Neural progenitor cell (in vitro differentiated cells): ENCODE measurements at regions not wholly inside any gene's neighbourhood (a gene's known extent, or its start where the extent isn't known, plus 50 kb on each side); places are given as distances from the start of the nearest gene placed in this dataset.
"Not testable (repeated sequence)": the region's sequence is repeated elsewhere in the genome, so short reads cannot be mapped to it uniquely, and the experiment has no call there.

Experiments used
- DNase-seq: peaks from one replicate; pipeline ENCODE4 v3.0.0-alpha.2; 2016; ENCODE audit warnings: low spot score
- H2AFZ ChIP-seq: fragments of 200-600 bp; sonication (generic); replicated peaks from 2 replicates; pipeline ENCODE4 v1.6.1; 2016; ENCODE audit warnings: antibody characterized with exemption
- H3F3A ChIP-seq: fragments of 200-600 bp; sonication (generic); 2 replicates; pipeline ENCODE4 v1.6.1; 2016; ENCODE audit warnings: antibody characterized with exemption, low read depth
- H3K27ac ChIP-seq: fragments of 200-600 bp; sonication (generic); 2 replicates; pipeline ENCODE4 v1.5.1; 2016; ENCODE audit warnings: mild to moderate bottlenecking
- H3K27me3 ChIP-seq: fragments of 200-600 bp; sonication (generic); 2 replicates; pipeline ENCODE4 v1.6.1; 2016; ENCODE audit warnings: mild to moderate bottlenecking, moderate library complexity
- H3K36me3 ChIP-seq: fragments of 200-600 bp; sonication (generic); 2 replicates; pipeline ENCODE4 v1.5.1; 2016
- H3K4me1 ChIP-seq: fragments of 200-600 bp; sonication (generic); 2 replicates; pipeline ENCODE4 v1.6.1; 2016; ENCODE audit warnings: mixed run types
- H3K4me2 ChIP-seq: fragments of 200-600 bp; sonication (generic); 2 replicates; pipeline ENCODE4 v1.6.1; 2016
- H3K4me3 ChIP-seq: fragments of 200-600 bp; sonication (generic); 2 replicates; pipeline ENCODE4 v1.5.1; 2016
- H3K79me2 ChIP-seq: fragments of 200-600 bp; sonication (generic); 2 replicates; pipeline ENCODE4 v1.6.1; 2016; ENCODE audit warnings: low read depth
- H3K9ac ChIP-seq: fragments of 200-600 bp; sonication (generic); 2 replicates; pipeline ENCODE4 v1.6.1; 2016
- H3K9me3 ChIP-seq: fragments of 200-600 bp; sonication (generic); 2 replicates; pipeline ENCODE4 v1.5.1; 2016; ENCODE audit warnings: low read depth
- H4K20me1 ChIP-seq: fragments of 200-600 bp; sonication (generic); 2 replicates; pipeline ENCODE4 v1.6.1; 2016; ENCODE audit warnings: low read depth
- H3K27ac Mint-ChIP-seq: 3 replicates; pipeline ENCODE4 v1.8.0; 2021; ENCODE audit warnings: mixed read lengths
- H3K27me3 Mint-ChIP-seq: 2 replicates; pipeline ENCODE4 v1.8.0; 2022; ENCODE audit warnings: low read depth, mild to moderate bottlenecking, inconsistent platforms, moderate library complexity, mixed read lengths; ENCODE audit not compliant: insufficient read depth
- H3K36me3 Mint-ChIP-seq: 3 replicates; pipeline ENCODE4 v1.8.0; 2021; ENCODE audit warnings: mixed read lengths
- H3K4me1 Mint-ChIP-seq: 3 replicates; pipeline ENCODE4 v1.8.0; 2021; ENCODE audit warnings: mixed read lengths
- H3K4me3 Mint-ChIP-seq: 3 replicates; pipeline ENCODE4 v1.8.0; 2021; ENCODE audit warnings: mild to moderate bottlenecking, moderate library complexity, mixed read lengths
- H3K9me3 Mint-ChIP-seq: 3 replicates; pipeline ENCODE4 v1.8.0; 2020; ENCODE audit warnings: mixed read lengths
- EZH2 ChIP-seq: fragments of 200-600 bp; sonication (generic); IDR thresholded peaks from 2 replicates; pipeline ENCODE4 v1.6.1; 2017; ENCODE audit warnings: antibody characterized with exemption, mild to moderate bottlenecking, moderate library complexity
- EZH2phosphoT487 ChIP-seq: fragments of 200-600 bp; sonication (generic); IDR thresholded peaks from 2 replicates; pipeline ENCODE4 v1.6.1; 2017; ENCODE audit warnings: antibody characterized with exemption
- TF ChIP-seq, protein P1 (sequence below): fragments of 200-600 bp; sonication (generic); IDR thresholded peaks from 2 replicates; pipeline ENCODE4 v1.5.1; 2017; ENCODE audit warnings: antibody characterized with exemption, mild to moderate bottlenecking

DNA sequence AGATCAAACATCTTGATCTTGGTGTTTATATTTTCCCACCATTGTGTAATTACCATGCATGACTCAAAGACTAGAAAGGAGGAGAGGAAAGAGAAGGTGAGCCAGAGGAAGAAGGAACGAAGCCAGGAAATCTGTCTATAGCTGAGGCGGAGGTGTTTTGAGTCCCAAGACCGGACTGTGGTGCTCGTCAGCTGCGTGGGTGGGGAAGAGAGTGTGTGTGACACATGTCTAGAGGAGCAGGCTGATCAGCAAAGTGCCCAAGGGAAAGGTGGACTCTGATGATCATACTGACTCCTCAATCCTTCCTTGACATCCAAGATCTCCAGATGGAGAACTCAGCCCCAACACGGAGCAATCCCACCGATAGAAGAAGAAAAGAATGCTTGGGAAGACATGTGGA is 189.5 kb upstream of the MINDY3 start:
- Mint-ChIP-seq H3K4me3 (no peak overlapping the region), H3K4me1 (no peaks in the 10 kb centered on the region), H3K27me3 (no peaks in the 10 kb centered on the region), H3K27ac (no peak overlapping the region), H3K36me3 (no peaks in the 10 kb centered on the region), H3K9me3 (no peaks in the 10 kb centered on the region)
- H3K27me3 ChIP-seq: no peaks in the 10 kb centered on the region
- H3F3A ChIP-seq: no peaks in the 10 kb centered on the region
- H3K36me3 ChIP-seq: no peaks in the 10 kb centered on the region
- H3K4me3 ChIP-seq: no peak overlapping the region
- no peak overlapping the region for H3K27ac ChIP-seq
- H3K9me3 ChIP-seq: no peaks in the 10 kb centered on the region
- H3K9ac ChIP-seq: no peak overlapping the region
- no peak overlapping the region for H3K4me2 ChIP-seq
- TF ChIP-seq EZH2 (no peak), EZH2phosphoT487 (no peak)
- TF ChIP-seq, protein P1, sequence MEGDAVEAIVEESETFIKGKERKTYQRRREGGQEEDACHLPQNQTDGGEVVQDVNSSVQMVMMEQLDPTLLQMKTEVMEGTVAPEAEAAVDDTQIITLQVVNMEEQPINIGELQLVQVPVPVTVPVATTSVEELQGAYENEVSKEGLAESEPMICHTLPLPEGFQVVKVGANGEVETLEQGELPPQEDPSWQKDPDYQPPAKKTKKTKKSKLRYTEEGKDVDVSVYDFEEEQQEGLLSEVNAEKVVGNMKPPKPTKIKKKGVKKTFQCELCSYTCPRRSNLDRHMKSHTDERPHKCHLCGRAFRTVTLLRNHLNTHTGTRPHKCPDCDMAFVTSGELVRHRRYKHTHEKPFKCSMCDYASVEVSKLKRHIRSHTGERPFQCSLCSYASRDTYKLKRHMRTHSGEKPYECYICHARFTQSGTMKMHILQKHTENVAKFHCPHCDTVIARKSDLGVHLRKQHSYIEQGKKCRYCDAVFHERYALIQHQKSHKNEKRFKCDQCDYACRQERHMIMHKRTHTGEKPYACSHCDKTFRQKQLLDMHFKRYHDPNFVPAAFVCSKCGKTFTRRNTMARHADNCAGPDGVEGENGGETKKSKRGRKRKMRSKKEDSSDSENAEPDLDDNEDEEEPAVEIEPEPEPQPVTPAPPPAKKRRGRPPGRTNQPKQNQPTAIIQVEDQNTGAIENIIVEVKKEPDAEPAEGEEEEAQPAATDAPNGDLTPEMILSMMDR: no peak
- no peaks in the 10 kb centered on the region for H3K79me2 ChIP-seq
- no peak for DNase-seq
- no peak overlapping the region for H2AFZ ChIP-seq
- H3K4me1 ChIP-seq: no peaks in the 10 kb centered on the region
- H4K20me1 ChIP-seq: no peaks in the 10 kb centered on the region

DNA sequence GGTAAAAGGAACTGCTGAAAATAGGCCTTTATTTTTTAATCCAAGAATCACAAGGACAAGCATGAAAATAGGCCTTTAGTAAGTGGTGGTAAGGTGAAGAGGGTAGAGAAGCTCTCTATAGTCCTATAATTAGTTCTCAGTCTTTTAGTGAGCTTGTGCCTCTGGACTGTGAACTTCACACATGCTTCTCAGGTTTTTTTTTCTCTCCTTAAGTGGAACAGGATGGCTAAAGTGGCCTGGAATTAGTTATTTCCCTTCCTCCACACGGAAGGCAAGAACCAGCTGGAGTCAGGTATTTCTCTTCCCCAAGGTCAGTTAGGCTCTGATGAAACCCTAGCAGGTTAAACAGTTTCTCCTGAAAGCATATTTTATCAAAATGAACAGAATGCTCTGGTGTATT is 203.0 kb upstream of the MINDY3 start:
- no peaks in the 10 kb centered on the region for H3K36me3 Mint-ChIP-seq
- Histone ChIP-seq H3K36me3 (no peaks in the 10 kb centered on the region), H3K27ac (no peak overlapping the region), H4K20me1 (no peaks in the 10 kb centered on the region), H2AFZ (no peak overlapping the region), H3K79me2 (no peaks in the 10 kb centered on the region), H3K4me1 (peaks cover 7% of the 10 kb centered on the region), H3K4me3 (no peak overlapping the region), H3F3A (no peaks in the 10 kb centered on the region), H3K9ac (no peak overlapping the region), H3K27me3 (no peaks in the 10 kb centered on the region), H3K4me2 (no peak overlapping the region), H3K9me3 (no peaks in the 10 kb centered on the region)
- no peaks in the 10 kb centered on the region for H3K27me3 Mint-ChIP-seq
- peaks cover 2% of the 10 kb centered on the region for H3K4me1 Mint-ChIP-seq
- no peak overlapping the region for H3K4me3 Mint-ChIP-seq
- H3K9me3 Mint-ChIP-seq: no peaks in the 10 kb centered on the region
- no peak for DNase-seq
- TF ChIP-seq EZH2phosphoT487 (no peak), EZH2 (no peak)
- TF ChIP-seq, protein P1: no peak
- H3K27ac Mint-ChIP-seq: no peak overlapping the region

DNA sequence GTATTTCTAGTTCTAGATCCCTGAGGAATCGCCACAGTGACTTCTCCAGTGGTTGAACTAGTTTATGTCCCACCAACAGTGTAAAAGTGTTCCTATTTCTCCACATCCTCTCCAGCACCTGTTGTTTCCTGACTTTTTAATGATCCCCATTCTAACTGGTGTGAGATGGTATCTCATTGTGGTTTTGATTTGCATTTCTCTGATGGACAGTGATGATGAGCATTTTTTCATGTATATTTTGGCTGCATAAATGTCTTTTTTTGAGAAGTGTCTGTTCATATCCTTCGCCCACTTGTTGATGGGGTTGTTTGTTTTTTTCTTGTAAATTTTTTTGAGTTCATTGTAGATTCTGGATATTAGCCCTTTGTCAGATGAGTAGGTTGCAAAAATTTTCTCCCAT is 223.2 kb upstream of the MINDY3 start:
- not testable (repeated sequence) for H3K4me3 ChIP-seq, H3K4me3 Mint-ChIP-seq, H3F3A ChIP-seq, H3K36me3 ChIP-seq, H2AFZ ChIP-seq, H3K4me1 Mint-ChIP-seq, H3K27me3 Mint-ChIP-seq, H3K9me3 Mint-ChIP-seq, DNase-seq, H3K27ac Mint-ChIP-seq, H3K4me2 ChIP-seq, H3K4me1 ChIP-seq, H3K36me3 Mint-ChIP-seq, H3K27me3 ChIP-seq, H3K9me3 ChIP-seq, H3K9ac ChIP-seq, H4K20me1 ChIP-seq, H3K27ac ChIP-seq, H3K79me2 ChIP-seq

DNA sequence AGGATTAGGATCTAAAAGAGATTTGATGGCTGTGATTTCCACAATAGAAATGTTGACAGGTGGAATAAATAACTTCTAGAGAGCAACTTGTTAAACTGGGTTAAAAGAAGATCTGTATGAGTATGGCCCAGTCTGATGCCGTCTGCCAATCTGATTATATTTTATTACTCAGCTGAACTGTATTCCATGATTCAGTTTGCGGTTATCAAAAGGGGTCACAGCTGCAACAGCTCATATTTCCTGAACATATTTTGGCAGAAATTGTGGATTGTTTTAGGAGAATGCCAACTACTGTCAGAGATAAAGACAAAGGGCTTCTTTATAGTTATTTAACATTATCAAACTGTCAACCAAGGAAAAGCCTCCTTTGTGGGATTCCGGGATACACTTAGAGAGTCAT is 244.8 kb upstream of the MINDY3 start:
- Histone ChIP-seq H3K9ac (no peak overlapping the region), H3K79me2 (no peaks in the 10 kb centered on the region), H3F3A (no peaks in the 10 kb centered on the region), H3K4me2 (no peak overlapping the region), H3K27ac (no peak overlapping the region), H3K27me3 (no peaks in the 10 kb centered on the region), H3K9me3 (no peaks in the 10 kb centered on the region), H2AFZ (no peak overlapping the region), H3K36me3 (no peaks in the 10 kb centered on the region), H3K4me1 (no peaks in the 10 kb centered on the region), H4K20me1 (no peaks in the 10 kb centered on the region), H3K4me3 (no peak overlapping the region)
- Mint-ChIP-seq H3K4me1 (no peaks in the 10 kb centered on the region), H3K27me3 (peaks cover 4% of the 10 kb centered on the region), H3K27ac (no peak overlapping the region), H3K9me3 (no peaks in the 10 kb centered on the region), H3K4me3 (no peak overlapping the region), H3K36me3 (no peaks in the 10 kb centered on the region)
- no peak for DNase-seq
- TF ChIP-seq EZH2 (no peak), EZH2phosphoT487 (no peak)
- TF ChIP-seq, protein P1: no peak
